AG08396 (cell line): ENCODE measurements at regions not wholly inside any gene's neighbourhood (a gene's known extent, or its start where the extent isn't known, plus 50 kb on each side); places are given as distances from the start of the nearest gene placed in this dataset.
"Not testable (repeated sequence)": the region's sequence is repeated elsewhere in the genome, so short reads cannot be mapped to it uniquely, and the experiment has no call there.

ENCODE experiments used
- DNase-seq: peaks from one replicate; pipeline ENCODE4 v3.0.0; 2012; ENCODE audit warnings: low spot score, mixed read lengths

DNA sequence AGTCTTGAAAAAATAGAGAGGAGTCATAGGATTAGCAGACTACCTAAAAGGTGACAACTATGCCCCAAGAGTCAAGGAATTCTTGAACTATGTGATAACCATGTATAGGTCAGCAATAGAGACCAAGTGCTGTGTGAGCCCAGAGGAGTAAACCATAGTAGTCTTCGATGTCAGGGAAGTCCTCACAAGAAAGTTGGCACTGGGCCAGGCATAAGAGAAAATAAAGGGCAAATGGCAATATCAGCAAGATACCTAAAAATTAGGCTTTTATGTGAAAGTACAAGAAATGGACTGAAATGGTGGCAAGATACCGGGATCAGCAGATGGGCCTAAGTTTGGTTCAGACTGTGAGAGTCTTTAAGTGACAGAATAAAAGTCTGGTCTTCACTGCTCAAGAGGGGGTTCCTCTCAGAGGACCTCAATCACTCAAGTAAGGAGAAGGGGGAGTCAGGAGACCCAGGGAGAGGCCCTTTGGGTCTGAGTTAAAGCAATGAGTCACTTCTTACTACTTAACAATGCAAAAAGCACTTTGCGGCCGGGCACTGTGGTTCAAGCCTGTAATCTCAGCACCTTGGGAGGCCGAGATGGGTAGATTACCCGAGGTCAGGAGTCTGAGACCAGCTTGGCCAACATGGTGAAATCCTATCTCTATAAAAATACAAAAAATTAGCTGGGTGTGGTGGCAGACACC is 95.0 kb downstream of the TEX35 start:
- DNase-seq = no peak

DNA sequence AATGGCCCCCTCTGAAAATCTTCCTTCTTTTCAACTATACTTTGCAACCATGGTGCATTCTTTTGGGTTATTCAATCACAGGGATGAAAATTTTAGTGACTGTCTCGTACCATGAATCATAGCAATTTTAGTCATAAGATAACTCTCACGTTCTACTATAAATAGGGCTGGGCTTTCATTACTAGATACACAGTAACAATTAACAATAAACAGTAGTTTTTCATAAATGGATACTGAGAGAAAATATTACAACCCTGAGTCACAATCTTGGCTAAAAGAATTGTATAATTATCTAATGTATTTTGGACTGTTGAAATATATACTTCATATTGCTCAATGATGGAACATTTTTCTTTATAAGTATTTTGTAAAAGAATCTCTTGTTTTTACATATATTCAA is 96.1 kb downstream of the TEX35 start:
- DNase-seq = peak; percentile 29

DNA sequence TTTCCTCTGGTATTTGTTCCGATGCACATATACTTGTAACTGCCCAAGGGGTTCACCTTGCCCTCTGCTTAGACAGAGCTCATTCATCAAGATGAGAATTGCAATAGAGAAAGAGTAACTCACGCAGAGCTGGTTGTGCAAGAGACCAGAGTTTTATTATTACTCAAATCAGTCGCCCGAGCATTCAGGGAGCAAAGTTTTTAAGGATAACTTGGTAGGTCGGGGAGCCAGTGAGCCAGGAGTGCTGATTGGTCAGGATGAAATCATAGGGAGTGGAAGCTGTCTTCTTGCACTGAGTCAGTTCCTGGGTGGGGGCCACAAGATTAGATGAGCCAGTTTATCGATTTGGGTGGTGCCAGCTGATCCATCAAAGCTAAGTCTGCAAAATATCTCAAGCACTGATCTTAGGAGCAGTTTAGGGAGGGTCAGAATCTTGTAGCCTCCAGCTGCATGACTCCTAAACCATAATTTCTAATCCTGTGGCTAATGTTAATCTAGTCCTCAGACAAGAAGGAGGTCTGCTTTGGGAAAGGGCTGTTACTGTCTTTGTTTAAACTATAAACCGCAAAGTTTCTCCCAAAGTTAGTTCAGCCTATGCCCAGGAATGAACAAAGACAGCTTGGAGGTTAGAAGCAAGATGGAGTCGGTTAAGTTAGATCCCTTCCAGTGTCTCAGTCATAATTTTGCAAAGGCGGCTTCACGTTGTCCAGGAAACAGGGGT is 97.9 kb downstream of the TEX35 start:
- DNase-seq = not testable (repeated sequence)

DNA sequence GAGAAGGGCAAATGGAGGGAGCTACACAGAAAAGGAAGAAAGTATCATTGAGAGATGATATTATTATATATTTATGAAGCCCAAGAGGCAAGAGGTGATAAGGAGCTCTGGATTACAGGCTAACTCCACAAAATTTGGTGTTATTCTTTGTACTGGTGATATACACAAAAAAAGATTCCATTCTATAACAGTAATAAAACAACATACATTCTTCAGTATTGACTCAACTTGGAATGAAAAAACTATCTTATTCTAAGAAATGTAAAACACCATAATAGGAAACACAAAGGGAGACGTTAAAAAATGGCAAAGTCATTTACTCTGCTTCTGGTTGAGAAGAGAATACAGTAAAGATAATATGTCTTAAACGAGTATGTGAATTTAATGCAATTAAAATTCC is 99.4 kb downstream of the TEX35 start:
- peak; percentile 44 for DNase-seq

DNA sequence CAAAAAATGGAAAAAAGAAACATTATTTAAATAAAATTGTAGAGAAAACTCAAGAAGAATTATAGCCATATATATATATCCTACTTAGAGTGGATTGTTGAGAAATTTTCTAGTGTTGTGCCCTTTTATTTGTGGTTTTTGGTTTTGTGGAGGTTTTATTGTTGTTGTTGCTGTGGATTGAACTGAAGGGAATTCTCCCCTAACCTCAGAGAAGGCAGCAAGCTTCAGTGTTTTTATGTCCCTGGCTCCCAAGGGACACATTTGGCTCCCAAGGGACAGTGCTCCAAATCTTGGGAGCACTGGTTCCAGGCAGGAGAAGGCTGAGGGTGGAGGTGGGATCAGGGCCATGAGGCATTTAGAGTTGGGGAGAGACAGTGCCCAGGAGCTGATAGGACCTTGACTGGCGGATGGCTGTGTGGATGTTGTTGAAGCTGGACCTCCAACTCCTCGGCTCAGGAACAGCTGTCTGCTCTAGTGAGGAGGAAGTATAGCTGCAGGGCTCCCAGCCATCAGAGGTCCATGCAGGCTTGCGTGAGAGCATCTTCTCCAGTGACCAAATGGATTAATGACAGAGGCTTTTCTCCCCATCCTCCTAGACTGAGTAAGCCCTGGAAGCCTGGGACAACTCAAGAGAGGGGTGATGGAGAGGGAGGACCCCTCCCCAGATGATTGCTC is 100.5 kb downstream of the TEX35 start:
- DNase-seq = no peak

DNA sequence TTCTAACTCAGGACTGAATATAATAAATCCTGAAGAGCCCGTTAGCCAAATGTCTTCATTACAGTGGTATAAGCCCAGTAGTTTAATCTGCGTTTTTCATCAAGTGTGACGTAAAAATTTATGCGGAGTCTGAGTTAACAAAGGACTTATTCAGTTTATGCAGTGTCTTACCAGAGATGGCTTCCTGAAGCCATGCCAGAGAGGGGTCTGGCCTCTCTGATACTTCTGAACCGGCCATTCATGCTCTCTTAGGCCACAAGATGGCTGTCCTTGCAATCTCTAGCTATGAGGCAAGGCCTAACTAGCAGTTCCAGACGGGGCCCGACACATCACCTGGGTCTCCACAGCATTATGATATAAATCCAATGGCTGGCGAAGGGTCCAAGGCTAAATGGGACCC is 101.4 kb downstream of the TEX35 start:
- no peak for DNase-seq

DNA sequence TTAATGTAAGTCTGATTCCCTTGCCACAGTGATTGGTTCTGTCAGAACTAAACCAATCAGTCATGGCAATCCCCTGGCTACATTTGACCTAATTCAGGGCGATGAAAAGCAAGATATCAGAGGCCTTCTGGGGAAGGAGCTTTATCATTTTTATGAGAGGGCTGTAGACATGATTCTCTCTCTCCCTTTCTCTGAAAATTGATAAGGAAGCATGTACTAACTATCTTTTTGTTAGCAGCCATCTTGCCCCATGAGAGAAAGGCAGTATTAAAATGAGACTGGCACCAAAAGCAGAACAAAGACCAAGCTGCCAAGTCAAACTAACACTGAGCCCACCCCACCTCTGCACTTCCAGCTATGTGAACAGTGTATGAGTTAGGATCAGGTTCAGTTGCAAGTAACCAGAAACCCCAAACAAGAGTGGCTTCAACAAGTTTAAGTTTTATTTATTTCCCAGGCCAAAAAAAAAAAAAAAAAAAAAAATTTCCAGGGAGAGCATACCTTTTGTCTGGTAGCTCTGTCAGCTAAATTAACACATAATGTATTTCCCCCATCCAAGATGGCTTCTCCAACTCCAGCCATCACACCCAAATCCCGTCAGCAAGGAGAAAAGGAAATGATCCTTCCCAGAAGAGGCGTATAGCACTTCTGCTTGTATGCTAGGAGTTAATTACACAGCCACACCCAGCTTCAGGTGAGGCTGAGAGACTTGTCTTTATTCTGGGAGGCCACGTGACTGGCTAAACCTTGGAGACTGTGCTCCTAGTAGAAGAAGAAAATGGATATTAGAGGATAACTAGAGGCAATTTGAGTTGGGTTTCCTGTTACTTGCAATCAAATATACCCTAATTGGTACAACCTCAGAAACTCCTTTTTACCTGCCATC is 105.8 kb upstream of the RALGPS2 start:
- no peak for DNase-seq

DNA sequence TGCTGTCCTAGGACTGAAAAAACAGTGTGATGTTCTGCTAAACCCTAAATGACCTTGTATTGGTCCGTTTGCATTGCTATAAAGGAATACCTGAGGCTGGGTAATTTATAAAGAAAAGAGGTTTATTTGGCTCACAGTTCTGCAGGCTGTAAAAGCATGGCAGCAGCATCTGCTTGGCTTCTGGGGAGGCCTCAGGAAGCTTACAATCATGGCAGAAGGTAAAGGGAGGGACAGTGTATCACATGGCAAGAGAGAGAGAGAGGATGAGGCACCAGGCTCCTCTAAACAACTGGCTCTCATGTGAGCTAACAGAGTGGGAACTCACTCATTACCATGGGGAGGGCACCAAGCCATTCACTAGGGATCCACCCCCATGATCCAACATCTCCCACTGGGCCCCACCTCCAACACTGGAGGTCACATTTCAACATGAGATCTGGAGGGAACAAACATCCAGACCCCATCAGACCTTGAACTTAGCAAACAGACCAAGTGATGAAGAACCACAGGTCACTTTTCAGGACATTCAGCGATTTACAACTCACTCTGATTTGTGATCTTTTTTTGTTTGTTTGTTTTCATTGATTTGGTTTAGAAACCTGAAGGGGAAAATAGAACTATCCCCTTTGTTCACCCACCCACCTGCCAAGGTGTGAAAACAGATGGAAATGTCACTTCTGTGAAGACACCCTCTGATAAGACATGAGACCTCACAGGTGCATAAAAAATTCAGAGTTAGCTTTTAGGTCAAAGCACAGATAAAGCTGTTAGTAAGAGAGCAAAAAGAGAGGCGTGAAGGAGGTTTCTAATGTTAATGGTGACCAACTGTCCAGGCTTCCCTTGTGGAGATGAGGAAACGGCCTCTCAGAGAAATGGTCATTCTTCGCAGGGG is 104.2 kb upstream of the RALGPS2 start:
- no peak for DNase-seq

DNA sequence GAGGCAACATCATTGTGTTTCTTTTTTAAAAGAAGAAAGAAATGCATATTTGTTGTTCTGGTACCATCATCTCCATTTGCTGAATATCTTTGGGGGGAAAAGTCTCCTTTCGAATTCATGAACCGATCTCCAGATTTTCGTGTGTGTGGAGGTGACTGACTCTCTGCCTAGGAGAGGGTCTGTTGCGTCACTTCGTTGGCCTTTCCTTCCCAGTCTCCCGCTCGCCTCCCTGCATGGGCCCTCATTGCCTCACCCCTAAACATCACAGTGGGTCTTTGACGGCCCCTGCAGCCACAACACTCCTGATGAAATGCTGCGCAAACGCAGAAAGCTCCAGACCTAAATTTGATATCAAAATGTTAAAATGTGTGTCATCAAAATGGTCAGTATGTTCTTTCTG is 103.2 kb upstream of the RALGPS2 start:
- DNase-seq = no peak

DNA sequence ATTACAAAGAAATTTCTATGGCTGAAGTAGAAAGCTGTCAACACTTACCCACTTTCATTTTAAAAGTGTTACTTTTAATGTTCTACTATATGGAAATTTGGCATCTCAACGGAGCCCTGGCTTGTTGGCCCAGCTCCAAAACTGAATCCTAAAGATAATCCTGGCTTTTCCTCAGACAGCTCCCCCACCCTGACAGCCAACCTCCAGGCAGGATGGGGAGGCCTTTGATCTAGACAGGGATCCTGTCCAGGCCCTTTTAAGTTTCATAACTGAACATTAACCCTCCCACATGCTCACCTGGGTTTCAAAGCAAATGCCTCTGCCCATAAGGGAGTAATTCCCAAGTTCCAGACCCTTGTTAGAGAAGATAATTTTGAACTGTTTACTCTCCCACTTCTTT is 99.3 kb upstream of the RALGPS2 start:
- no peak for DNase-seq

DNA sequence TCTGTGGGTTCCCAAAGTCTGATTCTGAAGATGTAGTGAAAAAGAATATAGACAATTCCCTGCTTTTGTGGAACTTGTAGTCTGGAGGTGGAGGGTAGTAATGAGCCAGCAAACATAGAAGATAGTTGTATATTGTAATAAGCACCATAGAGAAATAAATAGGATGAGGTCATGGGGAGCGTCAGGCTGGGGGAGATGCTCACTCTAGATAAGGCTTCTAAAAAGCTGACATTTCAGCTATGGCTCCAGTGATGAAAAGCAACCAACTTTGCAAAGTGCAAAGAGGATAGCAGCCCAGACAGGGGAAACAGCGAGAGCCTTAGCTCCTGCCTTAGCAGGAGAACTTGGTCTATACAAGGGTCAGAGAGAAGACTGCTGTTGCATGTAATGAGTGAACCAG is 98.0 kb upstream of the RALGPS2 start:
- DNase-seq = no peak

DNA sequence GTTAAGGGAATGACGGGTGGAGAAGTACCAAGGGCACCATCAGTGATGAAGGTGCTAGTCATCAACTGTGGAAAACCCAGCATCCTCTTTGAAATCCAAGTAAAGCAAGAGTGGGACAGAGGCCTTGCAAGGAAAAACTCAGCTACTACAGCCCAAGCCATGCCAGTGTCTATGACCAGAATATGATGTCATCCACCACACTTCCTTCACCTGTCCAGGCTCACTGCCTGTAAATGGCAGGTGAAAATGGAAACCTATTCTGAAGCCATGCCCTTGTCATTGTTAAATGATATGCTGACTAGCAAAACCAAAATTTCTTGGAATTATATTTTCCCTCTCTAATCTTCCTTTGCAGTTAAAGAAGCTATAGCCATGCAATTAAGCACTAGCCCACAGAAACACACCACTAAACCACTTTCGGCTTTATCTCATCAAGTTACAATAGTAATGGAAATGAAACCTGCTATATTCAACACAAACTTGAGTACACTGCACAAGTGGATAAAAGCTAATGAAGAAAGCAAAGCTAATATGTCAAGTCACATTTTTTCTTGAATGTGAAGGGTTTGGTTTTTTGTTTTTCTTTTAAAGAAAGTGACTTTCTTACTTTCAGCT is 96.3 kb upstream of the RALGPS2 start:
- DNase-seq = no peak

DNA sequence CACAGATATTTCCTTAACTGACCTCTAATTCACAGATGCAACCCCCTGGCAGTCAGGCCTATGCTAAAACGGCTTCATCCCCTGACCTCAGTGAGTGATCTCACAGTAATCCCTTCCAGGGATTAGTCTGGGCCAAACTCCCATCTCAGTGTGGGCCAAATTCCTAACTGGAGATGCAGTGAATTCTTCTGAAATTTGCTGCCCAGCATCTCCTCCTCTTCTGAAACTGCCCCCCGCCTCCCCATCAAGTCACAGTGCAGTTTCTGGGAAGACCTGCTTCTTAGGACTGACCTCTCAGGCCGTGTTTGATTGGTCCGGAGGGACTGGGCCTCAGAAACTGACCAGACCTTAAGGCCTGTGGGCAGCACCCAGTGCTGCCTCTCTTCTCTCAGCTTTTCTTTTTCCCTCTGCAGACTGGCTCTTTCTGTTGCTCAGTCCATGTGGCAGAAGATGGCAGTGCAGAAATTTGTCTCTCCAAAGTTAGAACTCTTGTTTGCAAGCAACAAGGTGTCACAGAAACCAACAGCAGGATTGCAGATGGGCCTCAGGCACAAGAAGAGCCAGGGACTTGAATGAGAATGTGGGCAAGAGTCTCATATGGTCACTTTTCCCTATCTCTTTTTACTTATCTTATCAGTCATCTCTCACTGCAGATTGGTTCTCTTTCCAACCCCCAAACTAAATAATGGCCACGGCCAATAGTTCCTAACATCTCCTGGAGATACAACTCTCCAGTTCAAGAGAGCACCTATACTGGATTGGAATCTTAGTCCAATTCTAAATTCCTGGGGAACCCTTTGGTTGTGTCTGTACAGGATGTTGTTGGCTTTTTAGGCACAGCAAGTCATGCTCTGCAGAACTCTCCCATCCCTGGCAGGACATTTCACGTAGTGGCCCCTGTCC is 95.5 kb upstream of the RALGPS2 start:
- DNase-seq = peak; percentile 77

DNA sequence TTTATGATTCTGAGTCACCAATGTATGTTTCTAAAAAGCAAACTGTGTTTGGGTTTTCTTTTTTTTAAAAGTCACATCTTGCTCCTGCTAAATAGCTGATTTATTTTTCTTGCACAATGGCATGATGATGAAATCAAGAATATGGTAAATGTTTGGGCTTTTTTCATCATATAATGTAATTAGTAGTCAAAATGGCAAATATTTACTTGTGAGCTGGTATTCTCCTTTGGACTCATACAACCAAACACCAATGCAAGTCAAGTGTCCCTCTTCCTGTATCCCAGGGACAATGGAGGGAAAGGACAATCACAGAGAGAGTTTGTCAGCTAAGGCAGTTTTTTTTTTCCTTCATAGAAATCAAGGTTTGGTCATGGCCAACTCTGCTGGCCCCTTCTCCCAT is 94.6 kb upstream of the RALGPS2 start:
- DNase-seq = no peak

DNA sequence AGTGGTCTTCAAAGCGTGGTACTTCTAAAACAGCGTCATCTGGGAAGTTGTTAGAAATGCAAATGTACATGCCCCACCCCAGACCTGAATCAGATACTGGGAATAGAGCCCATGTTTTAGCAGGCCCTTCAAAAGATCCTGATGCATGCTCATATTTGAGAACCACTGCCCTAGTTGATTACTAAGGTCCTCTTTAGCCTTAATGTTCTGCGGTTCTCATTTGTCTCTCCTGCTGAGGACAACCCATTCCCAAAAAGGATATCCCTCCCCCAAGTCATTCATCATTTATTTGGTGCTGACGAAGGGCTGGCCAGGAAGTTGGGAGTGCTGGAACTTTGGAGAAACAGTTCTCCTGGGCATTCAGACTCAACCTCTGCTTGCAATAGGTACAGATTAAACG is 92.4 kb upstream of the RALGPS2 start:
- DNase-seq = no peak

DNA sequence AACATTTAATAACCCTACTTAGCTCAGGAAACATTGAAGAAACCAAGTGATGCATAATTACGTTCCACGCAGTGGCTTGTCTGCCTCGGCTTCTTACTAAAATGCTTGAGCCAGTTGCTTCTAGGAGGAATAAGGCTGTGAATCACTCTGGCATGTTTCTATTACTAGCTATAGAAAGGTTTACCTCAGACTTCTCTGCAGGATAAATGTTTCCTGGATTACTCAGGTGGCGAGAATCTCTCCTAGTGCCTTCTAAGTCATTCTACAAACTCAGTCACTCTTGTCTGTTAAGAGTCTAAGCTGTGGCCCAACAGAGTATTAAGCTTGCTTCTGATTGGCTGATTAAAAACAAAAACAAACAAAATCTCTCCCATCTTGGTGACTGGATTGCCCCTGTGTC is 92.0 kb upstream of the RALGPS2 start:
- DNase-seq = peak; percentile 34

DNA sequence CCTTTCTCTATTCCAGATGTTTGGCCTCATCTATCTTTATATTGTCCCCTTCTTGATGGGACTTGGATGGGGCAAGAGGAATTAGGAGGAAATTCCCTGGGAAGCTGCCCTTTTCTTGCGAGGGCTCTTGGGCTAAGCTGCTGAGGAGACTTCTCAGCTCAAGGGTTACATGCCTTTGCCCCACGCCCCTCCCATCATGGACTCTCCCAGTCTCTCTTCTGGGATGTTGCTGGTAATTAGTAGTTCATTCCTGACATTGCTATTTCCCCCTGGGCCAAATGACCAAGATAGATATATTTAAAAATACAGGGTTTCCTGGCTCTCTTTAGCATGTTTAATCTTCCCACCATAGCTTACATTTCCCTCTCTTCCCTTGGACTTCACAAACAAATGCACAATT is 90.6 kb upstream of the RALGPS2 start:
- DNase-seq = no peak

DNA sequence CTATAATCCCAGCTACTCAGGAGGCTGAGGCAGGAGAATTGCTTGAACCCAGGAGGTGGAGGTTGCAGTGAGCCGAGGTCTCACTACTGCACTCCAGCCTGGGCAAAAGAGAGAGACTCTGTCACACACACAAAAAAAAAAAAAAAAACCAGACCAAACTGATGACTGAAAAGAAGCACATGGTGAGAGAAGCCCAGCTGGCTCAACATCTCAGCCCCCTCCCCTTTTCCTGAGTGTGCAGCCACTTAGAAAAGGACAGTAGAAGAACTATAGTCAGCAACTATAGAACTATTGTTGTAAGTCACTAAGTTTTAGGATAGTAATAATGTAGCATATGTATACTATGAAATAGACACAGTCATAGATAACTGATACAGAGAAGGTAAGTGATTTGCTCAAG is 87.2 kb upstream of the RALGPS2 start:
- DNase-seq = no peak

DNA sequence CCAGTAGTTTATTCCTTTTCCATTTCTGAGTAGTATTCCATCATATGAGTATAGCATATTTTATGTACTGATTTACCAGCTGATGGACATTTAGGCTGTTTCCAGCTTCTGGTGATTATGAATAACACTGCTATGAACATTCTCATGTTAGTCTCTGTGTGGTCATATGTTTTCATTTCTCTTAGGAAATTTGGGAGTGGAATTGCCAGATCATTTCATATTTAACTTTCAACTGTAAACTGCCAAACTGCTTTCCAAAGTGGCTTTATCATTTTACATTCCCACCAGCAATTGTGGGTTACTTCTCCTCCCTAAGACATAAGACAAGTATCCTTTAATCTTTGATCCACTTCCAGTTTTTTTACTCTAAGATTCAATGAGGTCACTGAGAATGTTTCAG is 85.7 kb upstream of the RALGPS2 start:
- DNase-seq = no peak

DNA sequence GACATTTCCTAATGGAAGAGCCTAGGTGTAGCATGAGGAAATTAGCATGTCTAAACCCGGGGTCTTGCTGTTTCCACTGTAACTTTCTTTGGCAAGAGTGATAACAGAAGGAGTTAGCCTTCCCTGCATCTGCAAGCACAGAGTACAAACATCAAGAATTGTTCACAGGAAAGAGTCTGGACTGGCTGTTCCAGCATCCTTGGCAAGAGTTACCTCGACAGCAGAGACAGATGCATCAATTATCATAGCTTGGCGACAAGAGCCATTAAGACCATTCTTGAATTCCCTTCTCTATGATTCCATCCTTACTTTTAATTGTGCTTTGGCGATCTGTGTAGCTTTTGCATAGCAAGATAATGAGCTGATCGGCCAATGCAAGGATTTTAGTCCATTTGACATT is 82.8 kb upstream of the RALGPS2 start:
- no peak for DNase-seq
